ENCODE measurements at regions not wholly inside any gene's neighbourhood (a gene's known extent, or its start where the extent isn't known, plus 50 kb on each side); places are given as distances from the start of the nearest gene placed in this dataset.

DNA sequence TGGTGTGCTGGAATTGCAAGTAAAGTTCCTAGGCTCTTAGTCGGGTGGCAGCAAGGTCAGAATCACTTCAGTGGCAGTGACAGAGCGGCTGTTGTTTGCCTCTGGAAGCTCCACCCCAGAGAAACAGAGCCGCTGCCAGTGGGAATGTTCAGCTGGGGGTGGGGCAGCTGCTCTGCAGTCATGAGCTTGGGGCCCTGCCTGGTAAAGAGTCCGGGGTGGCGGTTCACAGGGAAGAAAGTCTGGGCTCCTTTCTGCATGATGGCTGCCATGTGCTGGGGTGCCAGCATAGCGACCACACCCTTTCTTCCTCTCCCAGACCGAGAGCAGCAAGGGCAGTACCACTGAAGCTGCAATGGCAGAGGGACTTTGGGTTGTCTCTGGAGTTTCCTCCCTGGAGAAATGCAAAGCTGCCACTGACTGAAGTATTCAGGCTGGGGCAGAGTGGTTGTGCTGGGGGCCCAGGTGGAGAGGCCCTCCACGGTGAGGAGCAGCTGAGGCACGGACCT lies 108.8 kb upstream of the CENPE start:
- TF ChIP-seq EZH2phosphoT487 (IDR thresholded peaks at IDR 0.05) (no peak), EZH2 (IDR thresholded peaks at IDR 0.05) (no peak)
- TF ChIP-seq, protein P1, sequence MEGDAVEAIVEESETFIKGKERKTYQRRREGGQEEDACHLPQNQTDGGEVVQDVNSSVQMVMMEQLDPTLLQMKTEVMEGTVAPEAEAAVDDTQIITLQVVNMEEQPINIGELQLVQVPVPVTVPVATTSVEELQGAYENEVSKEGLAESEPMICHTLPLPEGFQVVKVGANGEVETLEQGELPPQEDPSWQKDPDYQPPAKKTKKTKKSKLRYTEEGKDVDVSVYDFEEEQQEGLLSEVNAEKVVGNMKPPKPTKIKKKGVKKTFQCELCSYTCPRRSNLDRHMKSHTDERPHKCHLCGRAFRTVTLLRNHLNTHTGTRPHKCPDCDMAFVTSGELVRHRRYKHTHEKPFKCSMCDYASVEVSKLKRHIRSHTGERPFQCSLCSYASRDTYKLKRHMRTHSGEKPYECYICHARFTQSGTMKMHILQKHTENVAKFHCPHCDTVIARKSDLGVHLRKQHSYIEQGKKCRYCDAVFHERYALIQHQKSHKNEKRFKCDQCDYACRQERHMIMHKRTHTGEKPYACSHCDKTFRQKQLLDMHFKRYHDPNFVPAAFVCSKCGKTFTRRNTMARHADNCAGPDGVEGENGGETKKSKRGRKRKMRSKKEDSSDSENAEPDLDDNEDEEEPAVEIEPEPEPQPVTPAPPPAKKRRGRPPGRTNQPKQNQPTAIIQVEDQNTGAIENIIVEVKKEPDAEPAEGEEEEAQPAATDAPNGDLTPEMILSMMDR (IDR thresholded peaks at IDR 0.05) = no peak

Measured in neural progenitor cell (in vitro differentiated cells).